Spleen (tissue), 11 donors: ENCODE measurements at regions not wholly inside any gene's neighbourhood (a gene's known extent, or its start where the extent isn't known, plus 50 kb on each side); places are given as distances from the start of the nearest gene placed in this dataset.

Source experiments
- DNase-seq: peaks from one replicate; pipeline ENCODE4 v3.0.0-alpha.2; 2020
- H3K27ac ChIP-seq, 8 donors: fragments of 200-600 bp; sonication (generic) in 7 of 8; 1 replicate in 4 of 8; 2 replicates in 4 of 8; pipeline versions ENCODE4 v1.5.0 to v1.8.0; 2016 to 2021; ENCODE audit warnings: inconsistent platforms in 4 of 8, mild to moderate bottlenecking in 4 of 8, moderate library complexity in 1 of 8
- H3K27me3 ChIP-seq, 7 donors: fragments of 200-600 bp; sonication (generic) in 6 of 7; replicated peaks in 1 of 7; 1 replicate in 4 of 7; 2 replicates in 3 of 7; pipeline versions ENCODE4 v1.5.0 to v1.8.0; 2016 to 2021; ENCODE audit warnings: inconsistent platforms in 3 of 7, mild to moderate bottlenecking in 1 of 7
- H3K36me3 ChIP-seq, 6 donors: fragments of 200-600 bp; sonication (generic) in 5 of 6; 1 replicate in 4 of 6; 2 replicates in 2 of 6; pipeline versions ENCODE4 v1.5.0 to v1.8.0; 2016 to 2021; ENCODE audit warnings: inconsistent platforms in 2 of 6
- H3K4me1 ChIP-seq, 6 donors: fragments of 200-600 bp; sonication (generic) in 5 of 6; 1 replicate in 3 of 6; 2 replicates in 3 of 6; pipeline versions ENCODE4 v1.5.0 to v1.8.0; 2016 to 2021; ENCODE audit warnings: inconsistent platforms in 3 of 6
- H3K4me3 ChIP-seq, 8 donors: fragments of 200-600 bp; sonication (generic) in 7 of 8; 1 replicate in 4 of 8; 2 replicates in 4 of 8; pipeline versions ENCODE4 v1.5.0 to v1.8.0; 2016 to 2021; ENCODE audit warnings: inconsistent platforms in 4 of 8, mild to moderate bottlenecking in 4 of 8, moderate library complexity in 2 of 8
- H3K9me3 ChIP-seq, 8 donors: fragments of 200-600 bp; sonication (generic) in 7 of 8; 1 replicate in 4 of 8; 2 replicates in 4 of 8; pipeline versions ENCODE4 v1.5.0 to v1.8.0; 2016 to 2021; ENCODE audit warnings: inconsistent platforms in 4 of 8
- CTCF ChIP-seq, 11 experiments: fragments of 200-600 bp in 7 of 11; fragments of 450-650 bp in 4 of 11; sonication (generic) in 4 of 11; IDR thresholded peaks in 8 of 11; conservative IDR thresholded peaks in 3 of 11; 1 replicate in 7 of 11; 2 replicates in 4 of 11; pipeline versions ENCODE4 v1.4.0 to v1.8.0; 2016 to 2021; ENCODE audit warnings: antibody characterized with exemption in 11 of 11, inconsistent platforms in 4 of 11, mild to moderate bottlenecking in 1 of 11
- POLR2A ChIP-seq, 3 donors: fragments of 450-650 bp; IDR thresholded peaks; one replicate each; pipeline ENCODE4 v1.5.1; 2017; ENCODE audit warnings: antibody characterized with exemption in 3 of 3, mild to moderate bottlenecking in 1 of 3
- POLR2AphosphoS5 ChIP-seq, 3 donors: sonication (generic); formaldehyde crosslinking; IDR thresholded peaks; one replicate each; pipeline ENCODE4 v1.5.1; 2017; ENCODE audit warnings: antibody characterized with exemption in 3 of 3
- WGBS, 5 donors: extraction: QIAGEN DNeasy Blood & Tissue Kit in 3 of 5; methylation state at CpG; one replicate each; pipeline versions ENCODE4 v1.1.5 to v1.1.7; 2013 to 2018; 5-methylcytosine and 5-hydroxymethylcytosine counted together
- intact Hi-C: fragments of 100-400 bp; cut with DNase I; formaldehyde crosslinking; loops from one replicate; pipeline ENCODE4 v1.15.0; 2023; ENCODE audit warnings: low total_unique reads
- donor health status: healthy with polysubstance abuse.
- donor health status: DM: no; HTN: no; CAD: no; lungs with moderate emphysema.
- donor health status: DM: no; HTN: no; CAD: no.
- donor health status: Bipolar disorder and iron deficiency.
- donor health status: healthy.
- donor health status: DM: no; HTN: no; CAD: no.
- donor health status: DM: yes; HTN: yes; CAD: no.

GRCh38 chr3:94179059-94179458 lies 116.2 kb downstream of the NSUN3 start:
- intact Hi-C loops: no loop called here
- Histone ChIP-seq H3K4me3 (no peak overlapping the region), H3K9me3 (no peaks in the 10 kb centered on the region), H3K36me3 (no peaks in the 10 kb centered on the region), H3K27ac (no peak overlapping the region), H3K27me3 (no peaks in the 10 kb centered on the region), H3K4me1 (peaks cover 0 to 8% (median 0%) of the 10 kb centered on the region in 6 donors)
- 72 to 94% (median 90%) methylated on average over 2 of the region's 2 CpGs for WGBS, 5 donors
- no peak for DNase-seq
- no peak for TF ChIP-seq POLR2AphosphoS5 (IDR thresholded peaks at IDR 0.05)
- TF ChIP-seq CTCF (IDR thresholded peaks at IDR 0.05 in 8 of 11, conservative IDR thresholded peaks at IDR 0.05 in 3 of 11): no peak
- no peak for TF ChIP-seq POLR2A (IDR thresholded peaks at IDR 0.05)

- Histone ChIP-seq H3K4me1 (no peaks in the 10 kb centered on the region), H3K27me3 (no peaks in the 10 kb centered on the region), H3K36me3 (no peaks in the 10 kb centered on the region), H3K4me3 (no peak overlapping the region), H3K9me3 (no peaks in the 10 kb centered on the region), H3K27ac (no peak overlapping the region)
- intact Hi-C loops: no loop called here
- 85 to 93% (median 89%) methylated on average over 6 of the region's 6 CpGs for WGBS, 5 donors
- no peak for TF ChIP-seq POLR2A (IDR thresholded peaks at IDR 0.05)
- TF ChIP-seq CTCF (IDR thresholded peaks at IDR 0.05 in 8 of 11, conservative IDR thresholded peaks at IDR 0.05 in 3 of 11): no peak
- TF ChIP-seq POLR2AphosphoS5 (IDR thresholded peaks at IDR 0.05): no peak
- no peak for DNase-seq
These were observed 120.7 kb downstream of the NSUN3 start for GRCh38 chr3:94183551-94183950.

DNA sequence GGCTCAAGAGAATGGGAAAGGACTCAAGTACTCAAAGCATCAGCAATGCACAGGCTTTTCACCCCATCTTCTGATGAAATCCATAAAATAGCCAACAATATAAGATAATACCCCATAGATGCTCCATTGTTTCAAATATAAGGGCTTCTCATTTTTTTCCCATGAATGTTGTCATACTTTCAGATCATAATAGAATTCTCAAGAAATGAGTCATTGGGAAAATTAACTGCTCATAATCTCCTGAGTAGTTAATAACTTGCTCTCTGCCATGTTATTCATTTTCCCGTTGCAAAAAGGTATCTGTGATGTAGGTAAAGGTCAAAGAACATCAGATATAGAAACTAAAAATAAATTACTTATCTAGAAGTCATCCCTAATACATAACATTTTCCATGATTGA lies 121.9 kb downstream of the NSUN3 start:
- Histone ChIP-seq H3K4me1 (no peaks in the 10 kb centered on the region), H3K27ac (no peak overlapping the region), H3K36me3 (no peaks in the 10 kb centered on the region), H3K27me3 (no peaks in the 10 kb centered on the region), H3K4me3 (no peak overlapping the region), H3K9me3 (no peaks in the 10 kb centered on the region)
- no peak for DNase-seq
- TF ChIP-seq CTCF (IDR thresholded peaks at IDR 0.05 in 8 of 11, conservative IDR thresholded peaks at IDR 0.05 in 3 of 11): no peak
- no peak for TF ChIP-seq POLR2A (IDR thresholded peaks at IDR 0.05)
- TF ChIP-seq POLR2AphosphoS5 (IDR thresholded peaks at IDR 0.05): no peak
- WGBS, 5 donors: 0 to 83% (median 2%) methylated on average over 1 of the region's 1 CpG
- intact Hi-C loops: no loop called here

DNA sequence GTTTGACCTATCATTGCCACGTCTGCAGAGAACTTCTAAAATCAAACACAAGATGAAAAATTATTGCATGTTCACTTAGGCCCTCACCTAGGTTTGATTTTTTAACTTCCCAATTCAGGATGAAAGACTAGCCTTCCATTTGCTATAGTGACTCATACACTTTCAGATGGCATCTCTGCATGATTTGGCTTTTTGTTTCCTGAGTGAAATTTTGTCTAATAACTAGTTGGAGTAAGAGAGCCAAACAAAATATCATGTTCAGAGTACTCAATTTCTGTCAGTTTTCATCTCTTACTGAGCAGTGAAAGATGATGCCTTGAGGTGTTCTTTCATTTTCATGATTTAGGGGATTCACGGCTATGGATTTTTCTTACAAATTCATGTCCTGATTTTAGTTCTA lies 122.9 kb downstream of the NSUN3 start:
- DNase-seq: no peak
- intact Hi-C loops: no loop called here
- WGBS, 5 donors: 68 to 81% (median 77%) methylated on average over 2 of the region's 2 CpGs
- H3K36me3 ChIP-seq: no peaks in the 10 kb centered on the region
- no peak overlapping the region for H3K27ac ChIP-seq
- TF ChIP-seq CTCF (IDR thresholded peaks at IDR 0.05 in 8 of 11, conservative IDR thresholded peaks at IDR 0.05 in 3 of 11) (no peak), POLR2AphosphoS5 (IDR thresholded peaks at IDR 0.05) (no peak), POLR2A (IDR thresholded peaks at IDR 0.05) (no peak)
- no peaks in the 10 kb centered on the region for H3K9me3 ChIP-seq
- no peaks in the 10 kb centered on the region for H3K4me1 ChIP-seq
- H3K27me3 ChIP-seq: no peaks in the 10 kb centered on the region
- H3K4me3 ChIP-seq: no peak overlapping the region
